CD1c-positive myeloid dendritic cell (primary cell): ENCODE measurements at regions not wholly inside any gene's neighbourhood (a gene's known extent, or its start where the extent isn't known, plus 50 kb on each side); places are given as distances from the start of the nearest gene placed in this dataset.

Experiments
- DNase-seq: peaks from one replicate; pipeline ENCODE4 v3.0.0-alpha.2; 2016; ENCODE audit errors: extremely low spot score

DNA sequence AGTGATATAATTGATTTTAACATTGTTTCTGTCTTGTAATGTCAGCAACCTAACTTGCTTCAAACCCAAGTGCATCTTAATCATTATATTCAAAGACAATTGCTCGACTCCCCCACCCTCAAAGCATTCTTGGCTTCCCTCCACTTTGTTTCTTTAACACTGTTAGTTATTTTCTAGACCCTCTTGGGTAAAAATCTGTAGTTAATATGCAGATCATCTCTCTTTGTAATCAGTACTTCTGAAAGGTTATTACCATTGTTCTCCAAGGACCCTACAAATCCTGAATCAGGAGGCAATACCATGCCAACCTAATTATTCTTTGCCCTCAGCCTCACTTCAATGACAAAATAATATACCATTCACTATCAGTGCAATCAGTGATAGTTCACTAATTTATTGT lies 1075.7 kb downstream of the AMY1C start:
- DNase-seq, result no peak

DNA sequence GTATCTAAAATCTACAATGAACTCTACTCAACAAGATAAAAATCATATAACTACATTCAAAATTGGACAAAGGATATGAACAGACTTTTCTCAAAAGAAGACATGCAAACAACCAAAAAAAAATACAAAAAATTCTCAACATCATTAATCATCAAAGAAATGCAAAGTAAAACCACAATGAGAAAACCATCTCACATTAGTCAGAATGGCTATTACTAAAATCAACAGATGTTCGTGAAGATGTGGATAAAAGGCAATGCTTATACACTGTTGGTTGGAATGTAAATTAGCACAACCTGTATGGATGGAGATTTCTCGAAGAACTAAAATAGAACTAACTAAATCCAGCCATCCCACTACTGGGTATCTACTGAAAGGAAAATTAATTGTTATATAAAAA lies 1080.8 kb downstream of the AMY1C start:
- no peak for DNase-seq

DNA sequence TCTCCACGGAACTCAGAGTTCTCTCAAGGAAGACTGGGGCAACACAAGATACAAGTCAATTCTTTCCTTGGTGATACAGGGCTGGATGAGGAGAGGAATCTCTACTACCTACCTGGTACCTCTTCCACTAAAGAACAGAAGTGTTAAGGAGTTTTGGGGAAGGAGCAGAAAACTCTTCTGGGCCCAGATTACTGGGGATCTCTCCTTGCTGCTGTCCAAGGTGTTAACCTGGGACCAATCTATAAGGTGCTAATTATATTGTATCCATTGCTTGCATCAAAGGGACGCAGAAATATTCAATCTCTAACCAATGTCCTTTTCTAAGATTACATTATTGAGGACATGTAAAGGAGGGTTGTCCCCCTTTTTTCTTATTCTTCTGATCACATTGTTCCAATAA lies 1102.5 kb downstream of the AMY1C start:
- DNase-seq, result no peak

DNA sequence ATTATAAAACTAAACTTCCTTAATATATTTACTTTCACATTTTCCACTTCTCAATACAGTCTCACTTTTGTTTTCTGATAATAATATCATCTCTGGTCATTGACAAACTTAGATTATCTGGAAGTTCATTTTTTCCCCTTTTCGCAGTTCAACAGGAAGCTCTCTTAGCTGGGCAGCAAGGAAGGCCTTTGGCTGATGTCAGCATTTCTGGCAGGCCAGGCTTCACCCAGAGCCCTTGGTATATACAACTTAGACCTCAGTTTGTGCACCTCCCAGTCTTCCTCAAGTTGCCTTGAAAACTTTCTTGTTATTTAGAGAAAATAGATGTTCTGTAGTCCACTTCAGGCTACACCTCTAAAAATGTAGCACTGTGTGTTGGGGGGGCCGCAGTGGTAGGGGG lies 1103.6 kb downstream of the AMY1C start:
- no peak for DNase-seq

- no peak for DNase-seq
These were observed 1104.8 kb downstream of the AMY1C start for GRCh38 chr1:104854529-104854928.

GRCh38 chr1:104855550-104855949 lies 1105.9 kb downstream of the AMY1C start:
- no peak for DNase-seq

- DNase-seq, result no peak
These were observed 1106.4 kb downstream of the AMY1C start for GRCh38 chr1:104856091-104856490.

DNA sequence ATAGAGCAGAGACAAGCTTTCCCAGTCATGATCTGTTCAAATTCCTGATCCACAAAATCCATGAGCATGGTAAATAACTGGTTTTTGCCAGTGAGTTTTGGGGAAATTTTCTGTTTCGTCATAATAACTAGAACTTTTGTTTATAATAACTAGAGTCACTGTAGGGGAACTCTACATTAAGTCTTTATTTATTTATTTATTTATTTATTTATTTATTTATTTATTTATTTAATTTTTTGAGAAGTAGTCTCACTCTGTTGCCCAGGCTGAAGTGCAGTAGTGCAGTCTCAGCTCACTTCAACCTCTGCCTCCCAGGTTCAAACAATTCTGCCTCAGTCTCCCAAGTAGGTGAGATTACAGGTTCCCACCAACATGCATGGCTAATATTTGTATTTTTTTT lies 1106.8 kb downstream of the AMY1C start:
- no peak for DNase-seq

GRCh38 chr1:104868794-104869193 lies 1119.1 kb downstream of the AMY1C start:
- no peak for DNase-seq

GRCh38 chr1:104874044-104874443 lies 1124.3 kb downstream of the AMY1C start:
- DNase-seq, result peak; percentile 28

- DNase-seq, result no peak
These were observed 1128.7 kb downstream of the AMY1C start for GRCh38 chr1:104878203-104878909.

DNA sequence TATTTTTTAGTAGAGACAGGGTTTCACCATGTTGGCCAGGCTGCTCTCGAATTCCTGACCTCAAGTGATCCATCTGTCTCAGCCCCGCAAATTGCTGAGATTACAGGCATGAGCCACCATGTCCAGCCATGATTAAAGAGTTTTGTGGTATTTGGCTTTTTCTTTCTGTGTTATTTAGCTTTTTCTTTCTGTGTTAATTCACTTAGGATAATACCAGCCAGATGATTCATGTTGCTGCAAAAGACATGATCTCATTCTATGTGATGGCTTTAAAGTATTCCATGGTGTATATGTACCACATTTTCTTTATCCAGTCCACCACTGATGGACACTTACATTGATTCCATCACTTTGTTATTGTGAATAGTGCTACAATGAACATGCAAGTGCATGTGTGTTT lies 1135.2 kb downstream of the AMY1C start:
- no peak for DNase-seq

- no peak for DNase-seq
These were observed 1155.6 kb downstream of the AMY1C start for GRCh38 chr1:104905322-104905721.

DNA sequence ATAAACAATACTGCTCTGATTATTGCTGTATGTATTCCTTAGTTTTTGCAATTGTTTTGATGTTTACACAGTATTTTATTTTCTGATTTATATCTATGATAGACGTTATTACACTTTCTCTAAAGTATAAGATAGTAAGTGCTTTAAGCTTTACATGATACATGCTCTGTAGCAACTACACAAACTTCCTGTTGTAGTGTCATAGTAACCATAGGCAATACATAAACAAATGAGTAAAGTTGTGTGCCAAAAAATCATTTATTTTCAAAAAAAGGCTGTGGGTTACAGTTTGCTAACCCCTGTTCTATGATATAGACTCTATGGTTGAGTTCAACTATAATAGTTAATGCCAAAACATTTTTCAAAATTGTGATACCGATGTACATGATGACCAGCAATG lies 1156.4 kb downstream of the AMY1C start:
- DNase-seq, result no peak

GRCh38 chr1:104919188-104919587 lies 1169.5 kb downstream of the AMY1C start:
- DNase-seq, result no peak

DNA sequence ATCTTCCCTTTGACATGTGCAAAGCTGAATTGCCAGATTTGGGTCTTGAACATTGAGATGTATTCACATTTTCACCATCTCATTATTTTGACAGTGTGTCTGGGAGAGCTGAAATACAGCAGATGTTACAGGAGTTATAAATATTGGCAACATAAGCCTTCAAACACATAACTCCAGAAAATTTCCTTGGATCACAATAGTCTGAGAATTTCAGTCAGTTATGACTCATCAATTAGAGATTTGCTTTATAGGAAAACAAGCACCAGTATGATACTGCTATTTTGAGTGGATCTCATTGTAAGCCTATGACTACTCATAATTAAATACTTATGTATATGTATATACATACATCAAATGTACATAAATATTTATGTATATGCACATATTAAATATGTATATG lies 1171.8 kb downstream of the AMY1C start:
- DNase-seq, result no peak

GRCh38 chr1:104923075-104923474 lies 1173.4 kb downstream of the AMY1C start:
- no peak for DNase-seq

DNA sequence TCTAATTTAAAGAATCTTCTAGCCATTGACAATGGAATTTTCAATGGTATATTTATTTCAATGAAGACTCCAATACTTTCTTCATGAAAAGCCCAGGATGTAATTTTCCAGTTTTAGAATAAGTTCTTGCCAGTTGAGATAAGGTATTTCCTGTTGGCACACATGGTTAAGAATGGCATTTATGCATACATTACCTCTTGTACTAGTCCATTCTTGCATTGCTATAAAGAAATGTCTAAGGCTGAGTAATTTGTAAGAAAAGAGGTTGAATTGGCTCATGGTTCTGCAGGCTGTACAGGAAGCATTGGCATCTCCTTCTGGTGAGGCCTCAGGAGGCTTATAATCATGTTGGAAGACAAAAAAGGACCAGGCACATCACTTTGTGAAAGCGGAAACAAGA lies 1179.6 kb downstream of the AMY1C start:
- no peak for DNase-seq

- no peak for DNase-seq
These were observed 1182.6 kb downstream of the AMY1C start for GRCh38 chr1:104932030-104932915.

DNA sequence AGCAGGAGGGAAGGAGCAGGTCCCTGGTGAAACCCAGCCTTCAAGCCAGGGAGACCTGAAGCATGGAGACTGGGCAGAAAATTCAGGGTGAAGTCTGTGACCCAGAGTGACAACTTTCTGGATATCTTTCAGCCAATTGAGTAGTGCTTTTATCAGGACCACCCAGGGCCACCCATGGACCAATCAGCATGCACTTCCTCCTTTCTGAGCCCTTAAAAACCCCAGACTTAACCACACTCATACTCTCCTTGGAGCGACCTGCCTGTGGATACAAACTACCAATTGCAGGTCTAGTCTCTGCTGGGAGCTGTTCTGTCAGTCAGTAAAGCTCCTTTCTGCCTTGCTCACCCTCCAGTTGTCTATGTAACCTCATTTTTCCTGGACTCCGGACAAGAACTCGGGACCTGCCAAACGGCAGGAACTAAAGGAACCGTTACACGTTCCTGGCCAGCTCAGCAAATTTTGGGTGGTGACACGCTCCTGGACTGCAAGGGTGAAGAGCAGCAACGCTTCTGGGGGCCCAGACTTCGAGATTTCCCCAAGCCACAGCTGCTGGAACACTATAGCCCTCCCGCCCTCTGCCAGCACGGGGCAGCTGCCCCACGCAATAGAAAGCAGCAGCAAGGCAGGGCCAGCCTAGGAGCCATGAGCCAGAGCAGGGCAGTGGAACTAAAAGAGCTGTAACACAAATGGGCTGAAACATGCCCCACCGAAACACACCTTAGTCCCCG lies 1183.4 kb downstream of the AMY1C start:
- DNase-seq, result no peak

- DNase-seq, result no peak
These were observed 1184.1 kb downstream of the AMY1C start for GRCh38 chr1:104933846-104934245.

- no peak for DNase-seq
These were observed 1195.7 kb downstream of the AMY1C start for GRCh38 chr1:104945406-104945805.
